AG09319 (cell line): ENCODE measurements at regions not wholly inside any gene's neighbourhood (a gene's known extent, or its start where the extent isn't known, plus 50 kb on each side); places are given as distances from the start of the nearest gene placed in this dataset.

ENCODE experiments used
- DNase-seq: peaks from one replicate; pipeline ENCODE4 v3.0.0-alpha.2; 2010; ENCODE audit warnings: low read depth; ENCODE audit errors: extremely low read depth
- TF ChIP-seq, protein P1 (sequence below): IDR thresholded peaks from 2 replicates; pipeline ENCODE4 v1.5.1; 2011; ENCODE audit warnings: low read depth, mild to moderate bottlenecking, inconsistent platforms, low read length, moderate library complexity

DNA sequence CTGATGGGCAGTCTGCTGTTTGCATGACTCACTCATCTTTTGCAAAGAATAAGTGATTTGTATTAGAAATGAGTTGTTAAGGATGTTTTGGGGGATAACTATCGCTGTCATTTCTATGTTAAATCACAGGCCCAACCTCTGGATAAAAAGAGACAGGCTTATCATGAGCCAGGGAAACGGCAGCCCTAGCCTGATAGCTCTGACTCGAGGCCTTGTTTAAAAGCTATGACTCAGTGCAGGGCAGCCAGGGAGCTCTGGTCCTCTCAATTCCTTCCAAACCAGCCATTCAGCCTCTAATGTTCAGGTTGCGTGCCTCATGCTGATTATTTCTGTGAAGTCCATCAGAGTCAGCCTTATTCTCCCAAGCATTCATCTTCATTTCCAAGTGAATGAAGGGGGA lies 305.9 kb upstream of the HAND2 start:
- no peak for DNase-seq
- TF ChIP-seq, protein P1, sequence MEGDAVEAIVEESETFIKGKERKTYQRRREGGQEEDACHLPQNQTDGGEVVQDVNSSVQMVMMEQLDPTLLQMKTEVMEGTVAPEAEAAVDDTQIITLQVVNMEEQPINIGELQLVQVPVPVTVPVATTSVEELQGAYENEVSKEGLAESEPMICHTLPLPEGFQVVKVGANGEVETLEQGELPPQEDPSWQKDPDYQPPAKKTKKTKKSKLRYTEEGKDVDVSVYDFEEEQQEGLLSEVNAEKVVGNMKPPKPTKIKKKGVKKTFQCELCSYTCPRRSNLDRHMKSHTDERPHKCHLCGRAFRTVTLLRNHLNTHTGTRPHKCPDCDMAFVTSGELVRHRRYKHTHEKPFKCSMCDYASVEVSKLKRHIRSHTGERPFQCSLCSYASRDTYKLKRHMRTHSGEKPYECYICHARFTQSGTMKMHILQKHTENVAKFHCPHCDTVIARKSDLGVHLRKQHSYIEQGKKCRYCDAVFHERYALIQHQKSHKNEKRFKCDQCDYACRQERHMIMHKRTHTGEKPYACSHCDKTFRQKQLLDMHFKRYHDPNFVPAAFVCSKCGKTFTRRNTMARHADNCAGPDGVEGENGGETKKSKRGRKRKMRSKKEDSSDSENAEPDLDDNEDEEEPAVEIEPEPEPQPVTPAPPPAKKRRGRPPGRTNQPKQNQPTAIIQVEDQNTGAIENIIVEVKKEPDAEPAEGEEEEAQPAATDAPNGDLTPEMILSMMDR = no peak

DNA sequence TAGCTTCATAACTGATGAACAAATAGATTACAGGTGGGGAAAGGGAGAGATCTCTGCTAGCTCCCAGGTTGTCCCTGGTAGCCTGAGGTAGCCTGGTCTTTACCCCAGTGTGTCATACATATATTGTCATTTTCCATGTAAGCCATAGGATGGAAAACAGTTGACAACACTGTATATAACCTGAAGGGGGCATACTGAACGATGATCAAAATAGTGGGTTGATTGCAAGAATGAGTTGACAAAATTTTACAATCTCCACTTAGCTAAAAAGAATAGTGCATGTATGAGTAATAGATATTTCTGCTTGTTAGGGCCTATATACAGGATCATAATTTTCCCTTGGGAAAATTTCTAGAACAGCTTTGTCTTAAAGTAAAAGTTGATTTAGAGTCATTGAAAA lies 304.1 kb upstream of the HAND2 start:
- TF ChIP-seq, protein P1 = no peak; the same call in 1 of the 2 replicates
- no peak for DNase-seq

DNA sequence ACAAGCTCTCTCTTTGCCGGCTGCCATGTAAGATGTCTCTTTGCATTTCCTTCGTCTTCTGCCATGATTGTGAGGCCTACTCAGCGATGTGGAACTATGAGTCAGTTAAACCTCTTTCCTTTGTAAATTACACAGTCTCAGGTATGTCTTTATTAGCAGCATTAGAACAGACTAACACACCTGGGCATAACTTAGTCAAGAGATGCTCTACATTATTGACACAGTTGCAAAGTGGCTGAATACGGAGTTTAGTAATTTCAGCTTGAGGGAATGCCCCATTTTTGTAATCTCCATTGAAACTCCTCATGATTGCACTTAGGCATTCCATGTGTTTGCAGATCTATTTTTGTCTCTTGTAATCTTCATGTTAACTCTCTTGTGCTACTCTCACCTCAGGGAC lies 299.5 kb upstream of the HAND2 start:
- TF ChIP-seq, protein P1 = no peak
- no peak for DNase-seq

DNA sequence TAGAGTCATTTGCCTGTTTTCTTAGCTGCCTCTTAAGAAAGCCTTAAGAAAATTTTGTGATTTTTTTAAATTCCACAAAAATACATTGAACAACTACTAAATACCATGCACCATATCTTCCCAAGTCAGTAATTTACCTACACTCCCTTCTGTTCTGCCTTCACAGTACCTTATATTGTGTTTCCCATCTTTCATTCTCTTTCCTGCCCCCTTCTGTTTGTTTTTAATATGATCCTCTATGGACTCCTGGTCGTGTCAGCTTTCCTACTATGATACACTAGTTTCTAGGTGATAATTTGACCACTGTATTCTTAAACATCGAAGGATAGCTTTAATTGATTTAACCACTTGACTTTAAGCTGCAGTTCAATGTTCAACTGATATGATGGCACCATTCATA lies 297.7 kb upstream of the HAND2 start:
- TF ChIP-seq, protein P1 = no peak
- DNase-seq = no peak

DNA sequence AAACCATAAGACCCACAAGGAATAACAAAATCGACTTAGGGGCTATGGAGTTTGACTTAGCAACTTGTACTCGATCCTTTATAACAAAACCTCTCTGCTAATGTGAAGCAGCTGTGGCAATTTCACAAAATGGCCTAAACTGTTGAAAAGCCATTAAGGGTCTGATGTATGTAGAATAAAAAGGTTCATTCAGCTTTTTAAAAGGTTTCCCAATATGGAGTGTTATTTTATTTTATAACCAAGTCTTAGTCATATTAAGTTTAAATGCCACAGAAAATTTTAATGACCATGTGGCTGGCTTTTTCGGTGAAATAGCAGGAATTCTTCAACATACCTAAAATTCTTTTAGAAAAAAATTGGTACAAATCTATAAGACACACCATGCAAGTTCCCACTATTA lies 291.8 kb upstream of the HAND2 start:
- DNase-seq = no peak
- TF ChIP-seq, protein P1 = no peak

DNA sequence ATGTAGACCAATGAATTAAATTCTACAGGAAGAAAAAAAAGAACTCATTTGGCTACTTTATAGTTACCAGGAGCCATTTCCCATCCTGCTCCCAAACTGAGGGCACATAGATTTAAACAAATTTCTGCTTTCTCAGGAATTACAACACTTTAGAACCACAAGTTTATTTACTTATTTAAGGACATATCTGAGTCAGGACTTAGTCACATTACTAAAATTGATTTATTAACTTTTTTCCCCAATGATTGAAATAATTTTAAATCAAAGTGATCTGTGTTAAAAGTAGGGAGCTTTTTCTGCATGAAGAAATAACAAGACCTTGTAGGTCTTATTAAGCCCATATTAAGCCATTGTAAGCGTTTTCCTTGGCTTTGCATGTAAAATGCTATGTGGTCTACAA lies 291.0 kb upstream of the HAND2 start:
- TF ChIP-seq, protein P1 = no peak
- no peak for DNase-seq

DNA sequence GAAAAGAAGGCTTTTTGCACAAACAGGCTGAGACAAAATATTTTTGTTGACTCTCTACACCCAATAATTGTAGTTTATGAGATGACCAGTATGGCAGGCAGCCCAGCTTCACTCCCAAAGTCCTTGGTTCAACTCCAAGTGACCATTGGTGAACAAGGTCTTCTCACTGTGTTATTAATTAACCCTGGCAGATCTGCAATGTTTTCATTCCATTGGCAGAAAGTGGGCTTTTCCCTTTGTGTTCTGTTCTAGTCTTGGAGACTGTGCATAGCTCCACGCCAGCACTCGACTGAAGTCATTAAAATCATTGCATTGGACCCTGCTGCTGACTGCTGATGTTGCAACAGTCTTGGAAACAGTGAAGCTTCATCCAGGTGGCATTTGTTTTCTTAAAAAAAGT lies 277.3 kb upstream of the HAND2 start:
- TF ChIP-seq, protein P1 = no peak
- DNase-seq = no peak
